Hepatocyte (in vitro differentiated cells): ENCODE measurements at regions not wholly inside any gene's neighbourhood (a gene's known extent, or its start where the extent isn't known, plus 50 kb on each side); places are given as distances from the start of the nearest gene placed in this dataset.
A peak's percentile ranks its signal among the peaks of the same experiment; 100 is the strongest.

Experiments used
- DNase-seq: peaks from one replicate; pipeline ENCODE4 v3.0.0-alpha.2; 2016; ENCODE audit warnings: low spot score
- H2AFZ ChIP-seq: fragments of 200-600 bp; sonication (generic); 2 replicates; pipeline ENCODE4 v1.6.0; 2016; ENCODE audit warnings: antibody characterized with exemption, mild to moderate bottlenecking
- H3K27ac ChIP-seq: fragments of 200-600 bp; sonication (generic); 2 replicates; pipeline ENCODE4 v1.5.1; 2016; ENCODE audit warnings: mild to moderate bottlenecking
- H3K27me3 ChIP-seq: fragments of 200-600 bp; sonication (generic); 2 replicates; pipeline ENCODE4 v1.6.1; 2016
- H3K36me3 ChIP-seq: fragments of 200-600 bp; sonication (generic); replicated peaks from 2 replicates; pipeline ENCODE4 v1.5.1; 2016; ENCODE audit warnings: low read depth; ENCODE audit not compliant: insufficient read depth
- H3K4me1 ChIP-seq: fragments of 200-600 bp; sonication (generic); 2 replicates; pipeline ENCODE4 v1.5.1; 2016; ENCODE audit warnings: mild to moderate bottlenecking, moderate library complexity; ENCODE audit not compliant: insufficient read depth
- H3K4me2 ChIP-seq: fragments of 200-600 bp; sonication (generic); 2 replicates; pipeline ENCODE4 v1.6.0; 2016
- H3K4me3 ChIP-seq: fragments of 200-600 bp; sonication (generic); 2 replicates; pipeline ENCODE4 v1.5.1; 2016; ENCODE audit warnings: mild to moderate bottlenecking
- H3K79me2 ChIP-seq: fragments of 200-600 bp; sonication (generic); 2 replicates; pipeline ENCODE4 v1.6.0; 2017; ENCODE audit warnings: mild to moderate bottlenecking
- H3K9me2 ChIP-seq: fragments of 200-600 bp; sonication (generic); replicated peaks from 2 replicates; pipeline ENCODE4 v1.6.0; 2017; ENCODE audit warnings: mild to moderate bottlenecking; ENCODE audit not compliant: insufficient read depth
- H3K9me3 ChIP-seq: fragments of 200-600 bp; sonication (generic); 2 replicates; pipeline ENCODE4 v1.5.1; 2016; ENCODE audit warnings: low read depth, mild to moderate bottlenecking
- H4K20me1 ChIP-seq: fragments of 200-600 bp; sonication (generic); 2 replicates; pipeline ENCODE4 v1.6.0; 2016; ENCODE audit warnings: mild to moderate bottlenecking; ENCODE audit not compliant: insufficient read depth, poor library complexity, severe bottlenecking
- CTCF ChIP-seq: fragments of 200-600 bp; sonication (generic); IDR thresholded peaks from 2 replicates; pipeline ENCODE4 v1.5.1; 2016; ENCODE audit warnings: antibody characterized with exemption, mild to moderate bottlenecking; ENCODE audit not compliant: poor library complexity
- EZH2 ChIP-seq: fragments of 200-600 bp; sonication (generic); IDR thresholded peaks from 2 replicates; pipeline ENCODE4 v1.6.1; 2016; ENCODE audit warnings: antibody characterized with exemption, mild to moderate bottlenecking, borderline replicate concordance
- EZH2phosphoT487 ChIP-seq: fragments of 200-600 bp; sonication (generic); IDR thresholded peaks from one replicate; pipeline ENCODE4 v1.6.1; 2018; ENCODE audit warnings: antibody characterized with exemption, mild to moderate bottlenecking, low read depth, moderate library complexity; ENCODE audit not compliant: unreplicated experiment, severe bottlenecking
- WGBS: methylation state at CpG from one replicate; pipeline ENCODE4 v1.1.6; 2016; ENCODE audit warnings: low lambda C conversion rate; ENCODE audit errors: missing lambda C conversion rate; 5-methylcytosine and 5-hydroxymethylcytosine counted together

GRCh38 chr6:19329078-19329477, 508.1 kb upstream of the ID4 start:
- Histone ChIP-seq H3K4me3 (no peak overlapping the region), H3K4me1 (no peaks in the 10 kb centered on the region), H3K9me2 (no peaks in the 10 kb centered on the region), H4K20me1 (no peaks in the 10 kb centered on the region), H3K36me3 (no peaks in the 10 kb centered on the region), H3K9me3 (no peaks in the 10 kb centered on the region), H3K79me2 (no peaks in the 10 kb centered on the region), H2AFZ (no peak overlapping the region), H3K4me2 (no peak overlapping the region), H3K27me3 (no peaks in the 10 kb centered on the region), H3K27ac (no peak overlapping the region)
- DNase-seq = no peak
- WGBS = 89% methylated on average over 4 of the region's 4 CpGs
- TF ChIP-seq EZH2phosphoT487 = no peak

- H3K27me3 ChIP-seq = no peaks in the 10 kb centered on the region
- no peaks in the 10 kb centered on the region for H3K36me3 ChIP-seq
- no peaks in the 10 kb centered on the region for H3K79me2 ChIP-seq
- no peaks in the 10 kb centered on the region for H4K20me1 ChIP-seq
- no peak overlapping the region for H2AFZ ChIP-seq
- no peaks in the 10 kb centered on the region for H3K9me2 ChIP-seq
- H3K4me2 ChIP-seq = no peak overlapping the region
- no peak for TF ChIP-seq EZH2
- no peak for TF ChIP-seq CTCF
- no peak for TF ChIP-seq EZH2phosphoT487
- 59% methylated on average over 3 of the region's 3 CpGs for WGBS
- H3K27ac ChIP-seq = no peak overlapping the region
- no peak overlapping the region for H3K4me3 ChIP-seq
- DNase-seq = no peak
- no peaks in the 10 kb centered on the region for H3K4me1 ChIP-seq
- no peaks in the 10 kb centered on the region for H3K9me3 ChIP-seq
These were observed 506.1 kb upstream of the ID4 start for GRCh38 chr6:19331089-19331488.

- Histone ChIP-seq H3K27ac (no peak overlapping the region), H3K4me1 (no peaks in the 10 kb centered on the region), H3K4me2 (no peak overlapping the region), H2AFZ (no peak overlapping the region), H3K27me3 (no peaks in the 10 kb centered on the region), H4K20me1 (no peaks in the 10 kb centered on the region), H3K79me2 (no peaks in the 10 kb centered on the region), H3K36me3 (no peaks in the 10 kb centered on the region), H3K4me3 (no peak overlapping the region), H3K9me3 (no peaks in the 10 kb centered on the region), H3K9me2 (no peaks in the 10 kb centered on the region)
- WGBS = 82% methylated on average over 7 of the region's 7 CpGs
- TF ChIP-seq EZH2 = no peak
- TF ChIP-seq CTCF = no peak
- no peak for TF ChIP-seq EZH2phosphoT487
- no peak for DNase-seq
These were observed 504.2 kb upstream of the ID4 start for GRCh38 chr6:19332806-19333460.

- Histone ChIP-seq H3K27ac (peak overlapping the region; percentile 61), H3K27me3 (no peaks in the 10 kb centered on the region), H3K79me2 (no peaks in the 10 kb centered on the region), H3K36me3 (no peaks in the 10 kb centered on the region), H3K4me1 (no peaks in the 10 kb centered on the region), H3K4me2 (no peak overlapping the region), H4K20me1 (no peaks in the 10 kb centered on the region), H3K9me2 (no peaks in the 10 kb centered on the region), H3K4me3 (no peak overlapping the region), H3K9me3 (no peaks in the 10 kb centered on the region), H2AFZ (no peak overlapping the region)
- DNase-seq = peak; percentile 12
- 77% methylated on average over 3 of the region's 3 CpGs for WGBS
- TF ChIP-seq EZH2phosphoT487 (no peak), EZH2 (no peak)
These were observed 503.2 kb upstream of the ID4 start for GRCh38 chr6:19333936-19334335.
